AG04449 (cell line): ENCODE measurements at regions not wholly inside any gene's neighbourhood (a gene's known extent, or its start where the extent isn't known, plus 50 kb on each side); places are given as distances from the start of the nearest gene placed in this dataset.

Source experiments
- CTCF ChIA-PET: fragments of 350-600 bp; formaldehyde crosslinking; extraction: SDS; loops from one replicate; lab custom pipeline; 2021; ENCODE audit warnings: antibody characterized with exemption; lab: Yijun Ruan, JAX
- POLR2A ChIA-PET: fragments of 400-600, 350-600 bp; formaldehyde crosslinking; extraction: SDS; loops from one replicate; lab custom pipeline; 2020; ENCODE audit warnings: antibody characterized with exemption, inconsistent platforms; lab: Yijun Ruan, JAX
- DNase-seq: peaks from one replicate; pipeline ENCODE4 v3.0.0-alpha.2; 2010; ENCODE audit warnings: low read depth, low spot score
- H3K4me3 ChIP-seq: 2 replicates; pipeline ENCODE4 v1.5.1; 2011; ENCODE audit warnings: low read depth, mild to moderate bottlenecking, control low read depth, low read length
- CTCF ChIP-seq: IDR thresholded peaks from one replicate; pipeline ENCODE4 v1.5.1; 2011; ENCODE audit warnings: mild to moderate bottlenecking, moderate library complexity, low read length, control low read depth, inconsistent platforms; ENCODE audit not compliant: insufficient read depth; ENCODE audit errors: missing control alignments

GRCh38 chr7:118747473-118747872 lies 523.0 kb downstream of the ANKRD7 start:
- no peak for TF ChIP-seq CTCF
- no peak overlapping the region for H3K4me3 ChIP-seq
- ChIA-PET POLR2A (no interaction called here), CTCF (no interaction called here)
- DNase-seq, result no peak

GRCh38 chr7:118753479-118753878 lies 529.0 kb downstream of the ANKRD7 start:
- CTCF ChIA-PET, result no interaction called here
- no peak for TF ChIP-seq CTCF
- POLR2A ChIA-PET, result no interaction called here
- no peak for DNase-seq
- no peak overlapping the region for H3K4me3 ChIP-seq

- CTCF ChIA-PET, result no interaction called here
- POLR2A ChIA-PET, result no interaction called here
- no peak for DNase-seq
- no peak overlapping the region for H3K4me3 ChIP-seq
- no peak for TF ChIP-seq CTCF
These were observed 530.1 kb downstream of the ANKRD7 start for GRCh38 chr7:118754608-118755007.

GRCh38 chr7:118755067-118755625 lies 530.6 kb downstream of the ANKRD7 start:
- no peak for DNase-seq
- H3K4me3 ChIP-seq, result no peak overlapping the region
- ChIA-PET CTCF (no interaction called here), POLR2A (no interaction called here)
- TF ChIP-seq CTCF, result no peak

- H3K4me3 ChIP-seq, result no peak overlapping the region
- DNase-seq, result no peak
- ChIA-PET POLR2A (no interaction called here), CTCF (no interaction called here)
- TF ChIP-seq CTCF, result no peak
These were observed 532.6 kb downstream of the ANKRD7 start for GRCh38 chr7:118757066-118757465.

GRCh38 chr7:118758582-118758981 lies 534.1 kb downstream of the ANKRD7 start:
- CTCF ChIA-PET, result no interaction called here
- POLR2A ChIA-PET, result no interaction called here
- TF ChIP-seq CTCF, result no peak
- no peak overlapping the region for H3K4me3 ChIP-seq
- DNase-seq, result no peak
